ENCODE measurements at regions not wholly inside any gene's neighbourhood (a gene's known extent, or its start where the extent isn't known, plus 50 kb on each side); places are given as distances from the start of the nearest gene placed in this dataset.

DNA sequence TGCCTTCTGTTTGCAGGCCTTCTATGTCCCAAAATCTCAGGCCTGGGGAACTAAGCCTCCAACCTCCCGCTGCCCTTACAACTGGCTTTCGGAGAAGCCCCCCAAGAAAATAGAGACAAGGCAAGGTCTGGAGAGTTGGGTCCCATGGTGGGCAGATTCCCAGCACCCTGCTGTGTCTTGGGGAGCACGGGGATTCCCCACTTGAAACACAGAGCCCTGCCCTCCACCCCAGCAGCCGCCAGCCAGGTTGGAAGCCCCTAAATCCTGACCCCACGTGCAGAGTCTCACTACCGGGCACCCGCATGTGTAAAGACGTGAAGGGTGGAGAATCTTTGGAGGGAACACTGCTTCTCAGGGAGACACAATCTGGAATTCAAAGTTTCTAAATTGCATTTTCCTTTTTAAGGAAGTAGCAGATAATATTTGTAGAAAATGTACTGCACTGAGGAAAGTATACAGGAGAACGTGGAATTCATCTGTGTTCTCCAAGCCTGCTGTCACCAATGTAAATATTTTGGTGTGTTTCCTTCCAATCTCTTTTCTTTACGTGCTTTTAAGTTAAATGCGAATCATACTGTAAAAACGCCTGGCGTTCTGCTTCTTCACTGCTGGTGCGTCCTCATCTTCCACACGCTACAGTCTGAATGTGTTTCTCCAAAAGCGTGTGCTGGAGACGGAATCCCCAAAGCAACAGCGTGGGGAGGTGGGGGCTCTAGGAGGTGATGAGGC lies 220.9 kb downstream of the BRD1 start:
- CTCF ChIA-PET (ENCODE audit: low intra/inter-chr PET ratio, low total read pairs): no interaction called here
- H3K27ac ChIP-seq (ENCODE audit: extremely low read length, insufficient read depth, low read length): no peak overlapping the region
- peaks cover 10% of the 10 kb centered on the region; the same call in 1 of the 2 replicates for H3K9me3 ChIP-seq (ENCODE audit: low read length)
- in situ Hi-C loops (cut with HindIII; ENCODE audit: extremely low pct_ligation_motif_present, low pct_unique_long_range_greater_than_20kb) (no loop called here), intact Hi-C loops (cut with micrococcal nuclease; ENCODE audit: unreplicated experiment) (no loop called here)
- no peaks in the 10 kb centered on the region for H3K4me1 ChIP-seq (ENCODE audit: insufficient read depth, low read length)
- H4K20me1 ChIP-seq (ENCODE audit: insufficient read depth, low read length): no peaks in the 10 kb centered on the region; the same call in 1 of the 2 replicates
- no peak overlapping the region for H3K9ac ChIP-seq (ENCODE audit: insufficient read depth, low read depth, low read length)
- WGBS (ENCODE audit: low lambda C conversion rate): 45% methylated on average over 15 of the region's 18 CpGs
- H3K4me3 ChIP-seq (replicated peaks in 1 of 3; ENCODE audit: insufficient read depth in 1 of 3, low read depth in 2 of 3, low read length in 3 of 3): no peak overlapping the region
- H3K4me2 ChIP-seq (ENCODE audit: low read depth, low read length): no peak overlapping the region
- H3K36me3 ChIP-seq (replicated peaks in 1 of 2; ENCODE audit: control insufficient read depth in 1 of 2, insufficient read depth in 2 of 2, low read length in 2 of 2): no peaks in the 10 kb centered on the region
- DNase-seq (ENCODE audit: low spot score) (no peak), ATAC-seq (no peak), FAIRE-seq (no peak)
- no peaks in the 10 kb centered on the region for H3K79me2 ChIP-seq (ENCODE audit: insufficient read depth, low read length)
- BruUV-seq (replicated peaks): no TSS peak
- TF ChIP-seq CHD2 (IDR thresholded peaks at IDR 0.05; ENCODE audit: low read depth, low read length): no peak
- POLR2A ChIA-PET: no interaction called here
- H3K27me3 ChIP-seq (ENCODE audit: control insufficient read depth in 1 of 2, insufficient read depth in 2 of 2, low read length in 2 of 2): peaks cover 5 to 37% of the 10 kb centered on the region in 2 experiments
- no peak overlapping the region for H2AFZ ChIP-seq (ENCODE audit: low read length)

DNA sequence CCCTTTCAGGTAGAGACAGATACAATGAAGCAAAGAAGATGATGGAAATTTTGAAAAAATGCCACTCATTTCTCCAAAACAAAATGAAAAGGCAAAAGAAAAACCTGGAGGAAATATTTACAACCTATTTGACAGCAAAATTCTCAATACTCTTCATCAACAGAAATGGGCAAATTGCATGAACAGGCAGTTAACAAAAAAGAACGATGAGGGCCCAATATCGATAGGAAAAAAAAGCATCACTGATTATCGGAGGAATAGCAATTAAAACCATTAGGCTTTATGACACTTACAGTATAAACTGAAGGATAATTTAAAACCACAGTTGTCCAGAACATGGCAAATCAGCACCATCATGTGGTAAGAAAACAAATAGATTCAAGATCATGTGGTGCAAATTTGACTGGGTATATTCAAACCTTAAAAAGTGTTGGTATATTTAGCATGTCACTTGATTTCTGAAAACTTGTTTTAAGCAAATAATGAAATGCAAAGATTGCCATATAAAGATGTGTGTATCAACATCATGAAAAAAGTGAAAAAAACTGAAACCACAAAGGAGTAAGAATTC lies 222.9 kb downstream of the BRD1 start:
- DNase-seq (ENCODE audit: low spot score): no peak
- Histone ChIP-seq H3K4me1 (ENCODE audit: insufficient read depth, low read length) (no peaks in the 10 kb centered on the region), H3K79me2 (ENCODE audit: insufficient read depth, low read length) (no peaks in the 10 kb centered on the region), H3K36me3 (replicated peaks in 1 of 2; ENCODE audit: control insufficient read depth in 1 of 2, insufficient read depth in 2 of 2, low read length in 2 of 2) (no peaks in the 10 kb centered on the region), H3K4me3 (replicated peaks in 1 of 3; ENCODE audit: insufficient read depth in 1 of 3, low read depth in 2 of 3, low read length in 3 of 3) (no peak overlapping the region), H3K4me2 (ENCODE audit: low read depth, low read length) (no peak overlapping the region), H3K9me3 (ENCODE audit: low read length) (peaks cover 10% of the 10 kb centered on the region; the same call in 1 of the 2 replicates), H2AFZ (ENCODE audit: low read length) (no peak overlapping the region), H4K20me1 (ENCODE audit: insufficient read depth, low read length) (no peaks in the 10 kb centered on the region; the same call in 1 of the 2 replicates), H3K27me3 (ENCODE audit: control insufficient read depth in 1 of 2, insufficient read depth in 2 of 2, low read length in 2 of 2) (peaks cover 5 to 56% of the 10 kb centered on the region in 2 experiments), H3K27ac (ENCODE audit: extremely low read length, insufficient read depth, low read length) (no peak overlapping the region), H3K9ac (ENCODE audit: insufficient read depth, low read depth, low read length) (no peak overlapping the region)
- no peak for FAIRE-seq
- WGBS (ENCODE audit: low lambda C conversion rate): under 1% methylated on average over 3 of the region's 3 CpGs
- intact Hi-C loops (cut with micrococcal nuclease; ENCODE audit: unreplicated experiment): no loop called here
- no TSS peak for BruUV-seq (replicated peaks)
- ATAC-seq: no peak
- in situ Hi-C loops (cut with HindIII; ENCODE audit: extremely low pct_ligation_motif_present, low pct_unique_long_range_greater_than_20kb): no loop called here
- ChIA-PET POLR2A (no interaction called here), CTCF (ENCODE audit: low intra/inter-chr PET ratio, low total read pairs) (no interaction called here)
- TF ChIP-seq, protein P1, sequence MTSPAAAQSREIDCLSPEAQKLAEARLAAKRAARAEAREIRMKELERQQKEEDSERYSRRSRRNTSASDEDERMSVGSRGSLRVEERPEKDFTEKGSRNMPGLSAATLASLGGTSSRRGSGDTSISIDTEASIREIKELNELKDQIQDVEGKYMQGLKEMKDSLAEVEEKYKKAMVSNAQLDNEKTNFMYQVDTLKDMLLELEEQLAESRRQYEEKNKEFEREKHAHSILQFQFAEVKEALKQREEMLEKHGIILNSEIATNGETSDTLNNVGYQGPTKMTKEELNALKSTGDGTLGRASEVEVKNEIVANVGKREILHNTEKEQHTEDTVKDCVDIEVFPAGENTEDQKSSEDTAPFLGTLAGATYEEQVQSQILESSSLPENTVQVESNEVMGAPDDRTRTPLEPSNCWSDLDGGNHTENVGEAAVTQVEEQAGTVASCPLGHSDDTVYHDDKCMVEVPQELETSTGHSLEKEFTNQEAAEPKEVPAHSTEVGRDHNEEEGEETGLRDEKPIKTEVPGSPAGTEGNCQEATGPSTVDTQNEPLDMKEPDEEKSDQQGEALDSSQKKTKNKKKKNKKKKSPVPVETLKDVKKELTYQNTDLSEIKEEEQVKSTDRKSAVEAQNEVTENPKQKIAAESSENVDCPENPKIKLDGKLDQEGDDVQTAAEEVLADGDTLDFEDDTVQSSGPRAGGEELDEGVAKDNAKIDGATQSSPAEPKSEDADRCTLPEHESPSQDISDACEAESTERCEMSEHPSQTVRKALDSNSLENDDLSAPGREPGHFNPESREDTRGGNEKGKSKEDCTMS (CRISPR knock-in tag; conservative IDR thresholded peaks at IDR 0.05): no peak
- TF ChIP-seq SP4 (CRISPR knock-in tag; IDR thresholded peaks at IDR 0.05) (no peak), KMT2B (CRISPR knock-in tag; IDR thresholded peaks at IDR 0.05) (no peak), ZNF7 (CRISPR knock-in tag; IDR thresholded peaks at IDR 0.05) (no peak), FOXO1 (CRISPR knock-in tag; IDR thresholded peaks at IDR 0.05) (no peak)

Data from HepG2 (cell line).